Rectal smooth muscle tissue (tissue), 1 donor: ENCODE measurements at regions not wholly inside any gene's neighbourhood (a gene's known extent, or its start where the extent isn't known, plus 50 kb on each side); places are given as distances from the start of the nearest gene placed in this dataset.
A peak's percentile ranks its signal among the peaks of the same experiment; 100 is the strongest.
"Not testable (repeated sequence)": the region's sequence is repeated elsewhere in the genome, so short reads cannot be mapped to it uniquely, and the experiment has no call there.

Experiments used
- H3K27ac ChIP-seq: one replicate; pipeline ENCODE4 v1.7.0; 2013; ENCODE audit warnings: low read depth, low read length, inconsistent platforms
- H3K27me3 ChIP-seq: one replicate; pipeline ENCODE4 v1.7.0; 2013; ENCODE audit warnings: low read length; ENCODE audit not compliant: control insufficient read depth, insufficient read depth
- H3K36me3 ChIP-seq: one replicate; pipeline ENCODE4 v1.7.0; 2013; ENCODE audit warnings: low read length; ENCODE audit not compliant: control insufficient read depth, insufficient read depth
- H3K4me1 ChIP-seq: one replicate; pipeline ENCODE4 v1.7.0; 2013; ENCODE audit warnings: low read length; ENCODE audit not compliant: control insufficient read depth, insufficient read depth
- H3K4me3 ChIP-seq: one replicate; pipeline ENCODE4 v1.7.0; 2013; ENCODE audit warnings: low read length
- H3K9ac ChIP-seq: one replicate; pipeline ENCODE4 v1.7.0; 2013; ENCODE audit warnings: low read length

GRCh38 chr17:21542991-21543390 lies 149.3 kb upstream of the KCNJ18 start:
- Histone ChIP-seq H3K36me3 (no peaks in the 10 kb centered on the region), H3K9ac (no peak overlapping the region), H3K27ac (no peak overlapping the region), H3K27me3 (no peaks in the 10 kb centered on the region), H3K4me3 (no peak overlapping the region), H3K4me1 (no peaks in the 10 kb centered on the region)

DNA sequence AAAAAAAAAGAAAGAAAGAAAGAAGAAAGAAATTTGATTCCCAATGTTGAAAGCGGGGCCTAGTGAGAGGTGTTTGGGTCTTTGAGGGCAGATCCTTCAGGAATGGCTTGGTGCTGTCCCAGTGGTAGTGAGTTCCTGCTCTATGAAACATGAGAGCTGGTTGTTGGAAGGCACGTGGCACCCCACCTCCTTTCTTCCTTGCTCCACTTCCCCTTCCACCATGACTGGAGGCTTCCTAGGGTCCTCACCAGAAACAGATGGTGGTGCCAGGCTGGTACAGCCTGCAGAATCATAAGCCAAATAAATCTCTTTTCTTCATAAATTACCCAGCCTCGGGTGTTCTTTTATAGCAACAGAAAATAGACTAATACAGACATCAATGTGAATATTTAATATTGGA lies 147.3 kb upstream of the KCNJ18 start:
- Histone ChIP-seq H3K36me3 (no peaks in the 10 kb centered on the region), H3K4me3 (no peak overlapping the region), H3K9ac (no peak overlapping the region), H3K27ac (no peak overlapping the region), H3K4me1 (peaks cover 8% of the 10 kb centered on the region), H3K27me3 (no peaks in the 10 kb centered on the region)

GRCh38 chr17:21548236-21548635 lies 144.1 kb upstream of the KCNJ18 start:
- no peak overlapping the region for H3K27ac ChIP-seq
- H3K27me3 ChIP-seq: no peaks in the 10 kb centered on the region

DNA sequence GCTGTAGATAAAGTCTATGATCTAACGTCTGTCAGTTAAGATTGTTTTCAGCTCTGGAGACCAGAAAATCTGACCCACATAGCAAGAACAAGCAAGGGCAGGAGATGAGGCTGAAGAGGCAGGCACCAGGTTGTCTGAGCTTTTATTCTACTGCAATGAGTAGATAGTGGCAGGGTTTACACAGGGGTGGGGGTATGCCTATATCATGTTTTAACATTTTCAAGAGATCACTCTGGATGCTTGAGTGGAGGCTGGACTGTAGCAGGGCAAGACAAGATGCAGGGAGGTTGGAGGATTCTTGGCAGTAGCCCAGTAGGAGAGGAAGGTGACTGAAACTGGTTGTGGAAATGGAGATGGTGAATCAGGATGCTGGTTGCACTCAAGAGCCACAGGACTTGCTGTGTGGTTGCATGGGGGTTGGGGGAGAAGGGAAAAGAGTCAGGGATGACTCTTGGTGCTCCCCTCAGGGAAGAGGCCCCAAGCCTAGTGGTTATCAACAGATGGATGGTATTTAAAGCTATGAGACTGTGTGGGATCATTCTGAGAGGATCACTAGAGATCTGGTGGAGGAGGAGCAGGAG lies 143.1 kb upstream of the KCNJ18 start:
- no peaks in the 10 kb centered on the region for H3K27me3 ChIP-seq
- H3K4me3 ChIP-seq: no peak overlapping the region
- peaks cover 10% of the 10 kb centered on the region for H3K4me1 ChIP-seq
- no peak overlapping the region for H3K27ac ChIP-seq
- no peaks in the 10 kb centered on the region for H3K36me3 ChIP-seq
- H3K9ac ChIP-seq: no peak overlapping the region

More at GRCh38 chr17:21548236-21548635, 144.1 kb upstream of the KCNJ18 start:
- H3K4me3 ChIP-seq: no peak overlapping the region
- no peaks in the 10 kb centered on the region for H3K36me3 ChIP-seq
- H3K9ac ChIP-seq: no peak overlapping the region
- H3K4me1 ChIP-seq: peaks cover 10% of the 10 kb centered on the region

GRCh38 chr17:21550031-21550430 lies 142.3 kb upstream of the KCNJ18 start:
- not testable (repeated sequence) for H3K27ac ChIP-seq, H3K36me3 ChIP-seq, H3K9ac ChIP-seq, H3K27me3 ChIP-seq, H3K4me1 ChIP-seq
- peak overlapping the region; percentile 34 for H3K4me3 ChIP-seq

DNA sequence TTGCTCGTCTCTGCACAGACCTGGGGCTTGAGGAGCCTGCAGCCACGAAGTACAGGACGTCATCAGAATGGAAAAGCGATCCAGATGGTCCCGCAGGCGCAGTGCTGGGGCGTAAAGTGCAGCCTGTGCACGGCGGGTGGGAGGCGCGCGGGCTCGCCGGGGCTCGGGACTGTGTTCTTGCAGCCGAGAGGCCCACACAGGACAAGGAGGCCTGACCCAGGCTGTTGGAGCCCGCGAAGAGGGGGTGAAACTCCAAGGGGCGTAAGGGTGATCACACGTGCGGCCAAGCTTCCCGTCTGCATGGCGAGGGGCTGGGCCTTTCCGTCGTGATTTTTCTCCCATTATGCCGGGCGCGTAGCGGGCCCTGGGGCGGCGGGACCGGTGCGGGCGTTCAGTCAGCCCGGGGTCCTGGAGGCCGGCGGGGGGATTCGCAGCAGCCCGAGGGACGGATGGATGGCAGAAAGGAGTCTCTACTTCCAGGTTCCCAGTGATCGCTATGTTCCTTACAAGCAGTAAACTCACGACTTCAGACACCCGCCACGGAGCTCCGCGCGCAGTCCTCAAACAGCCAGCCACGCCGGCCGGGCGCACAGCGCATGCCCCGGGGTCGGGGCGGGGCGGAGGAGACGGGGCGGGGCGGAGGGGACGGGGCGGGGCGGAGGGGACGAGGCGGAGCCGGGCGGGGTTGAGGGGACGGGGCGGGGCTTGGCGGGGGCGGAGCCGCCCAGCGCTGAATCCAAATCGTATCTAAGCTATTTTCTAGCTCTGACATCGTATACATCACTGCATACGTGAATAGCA lies 141.0 kb upstream of the KCNJ18 start:
- Histone ChIP-seq H3K27me3 (no peaks in the 10 kb centered on the region), H3K4me3 (peak overlapping the region; percentile 81), H3K4me1 (peaks cover 10% of the 10 kb centered on the region), H3K36me3 (no peaks in the 10 kb centered on the region), H3K9ac (peak overlapping the region; percentile 84), H3K27ac (peak overlapping the region; percentile 80)

- not testable (repeated sequence) for H3K4me1 ChIP-seq, H3K4me3 ChIP-seq, H3K36me3 ChIP-seq, H3K27me3 ChIP-seq, H3K27ac ChIP-seq, H3K9ac ChIP-seq
These were observed 133.4 kb upstream of the KCNJ18 start for GRCh38 chr17:21558921-21559320.

DNA sequence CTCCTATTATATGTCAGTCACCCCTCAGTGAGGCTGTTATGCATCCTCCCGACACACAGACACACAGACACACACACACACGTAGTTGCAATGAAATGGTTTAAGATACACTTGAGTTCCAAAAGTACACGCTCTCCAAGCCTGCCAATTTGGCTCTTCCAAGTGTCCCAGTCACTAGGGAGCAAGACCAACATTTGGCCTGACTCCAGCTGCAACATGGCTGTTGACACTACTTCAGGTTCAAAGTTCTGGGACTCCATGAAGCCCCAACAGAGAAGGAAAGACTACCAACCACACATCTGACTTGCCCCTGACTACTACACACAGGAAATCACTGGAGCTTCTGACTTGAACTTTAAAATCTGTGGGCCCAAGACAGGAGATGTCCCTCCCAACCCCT lies 128.1 kb upstream of the KCNJ18 start:
- Histone ChIP-seq H3K27me3 (no peaks in the 10 kb centered on the region), H3K4me3 (no peak overlapping the region), H3K9ac (no peak overlapping the region), H3K36me3 (no peaks in the 10 kb centered on the region), H3K27ac (no peak overlapping the region), H3K4me1 (no peaks in the 10 kb centered on the region)

DNA sequence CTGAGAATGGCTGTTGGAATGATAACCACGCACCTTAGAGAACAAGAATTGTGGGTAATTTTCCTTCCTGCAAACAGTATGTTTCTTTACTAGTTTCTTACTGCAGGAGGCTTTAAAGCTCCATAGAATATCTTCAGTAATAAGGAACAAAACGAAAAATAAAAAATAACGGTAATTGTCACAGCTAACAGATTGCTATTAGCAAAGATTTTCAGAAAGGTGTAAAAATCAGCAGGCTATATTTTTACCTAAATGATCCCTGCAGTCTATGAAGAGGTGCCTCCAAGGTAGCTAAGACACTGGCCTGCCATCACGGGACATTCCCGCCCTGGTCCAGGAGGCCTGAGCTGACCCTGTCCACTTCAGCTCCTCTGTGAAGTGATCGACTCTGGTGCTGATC lies 127.6 kb upstream of the KCNJ18 start:
- H3K27ac ChIP-seq, H3K4me3 ChIP-seq, H3K9ac ChIP-seq, H3K36me3 ChIP-seq, H3K27me3 ChIP-seq, H3K4me1 ChIP-seq: not testable (repeated sequence)

DNA sequence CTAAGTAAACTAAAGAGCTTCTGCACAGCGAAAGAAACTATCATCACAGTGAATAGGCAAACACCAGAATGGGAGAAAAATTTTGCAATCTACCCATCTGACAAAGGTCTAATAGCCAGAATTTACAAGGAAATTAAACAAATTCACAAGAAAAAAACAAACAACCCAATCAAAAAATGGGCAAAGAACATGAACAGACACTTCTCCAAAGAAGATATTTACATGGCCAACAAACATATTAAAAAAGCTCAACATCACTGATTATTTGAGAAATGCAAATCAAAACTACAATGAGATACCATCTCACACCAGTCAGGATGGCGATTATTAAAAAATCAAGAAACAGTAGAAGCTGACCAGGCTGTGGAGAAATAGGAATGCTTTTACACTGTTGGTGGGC lies 121.9 kb upstream of the KCNJ18 start:
- H3K9ac ChIP-seq, H3K36me3 ChIP-seq, H3K4me3 ChIP-seq, H3K27me3 ChIP-seq, H3K27ac ChIP-seq, H3K4me1 ChIP-seq: not testable (repeated sequence)

DNA sequence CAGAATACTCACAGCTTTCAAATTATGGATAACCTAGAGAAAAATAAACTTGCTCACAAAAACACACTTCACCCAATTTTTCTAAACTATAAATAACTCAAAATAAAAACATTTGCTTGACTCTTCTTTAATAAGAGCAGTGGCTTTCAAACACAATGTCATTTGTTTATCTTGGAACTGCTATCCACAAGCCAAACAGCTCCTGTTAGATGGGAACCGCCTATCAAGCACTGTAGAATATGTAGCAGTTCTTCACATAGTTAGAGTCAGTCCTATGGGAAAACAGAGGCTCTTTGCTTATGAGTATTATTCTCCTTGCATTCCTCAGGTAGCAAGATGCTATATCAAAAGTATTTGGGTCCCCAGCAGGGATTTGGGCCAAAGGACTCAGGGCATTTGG lies 120.2 kb upstream of the KCNJ18 start:
- H3K4me1 ChIP-seq, H3K36me3 ChIP-seq, H3K27ac ChIP-seq, H3K27me3 ChIP-seq, H3K4me3 ChIP-seq, H3K9ac ChIP-seq: not testable (repeated sequence)

DNA sequence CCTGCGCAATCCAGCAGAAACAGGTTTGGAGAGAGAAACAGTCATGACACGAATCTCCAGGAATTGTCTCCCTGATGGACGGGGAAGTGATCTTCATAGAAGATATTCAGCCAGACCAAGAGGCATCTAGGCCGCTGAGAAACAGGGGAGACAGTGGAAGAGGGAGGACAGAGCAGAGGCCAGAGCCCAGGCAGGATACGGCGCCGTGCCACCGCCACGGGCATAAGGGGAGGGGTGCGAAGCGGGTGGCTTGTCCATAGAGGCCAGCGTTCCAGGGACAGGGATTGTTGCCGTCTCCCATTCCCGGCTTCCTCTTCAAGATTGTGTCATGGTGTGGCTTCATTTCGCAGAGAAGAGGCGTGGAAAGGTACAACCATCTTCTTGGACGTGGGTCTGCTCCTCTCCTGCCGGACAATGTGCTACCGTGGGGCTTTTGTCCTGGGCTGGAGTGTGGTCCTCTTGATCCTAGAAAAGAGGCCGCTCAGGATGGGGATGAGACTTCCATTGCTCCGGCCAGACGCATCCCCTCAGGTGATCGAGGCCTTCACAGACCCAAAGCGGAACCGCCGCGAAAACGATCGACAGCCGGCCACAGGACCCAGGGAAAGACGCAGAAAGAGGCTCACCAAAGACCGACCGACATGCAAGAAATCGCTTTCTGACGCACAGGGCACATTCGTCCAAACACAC lies 118.9 kb upstream of the KCNJ18 start:
- H3K4me3 ChIP-seq: peak overlapping the region; percentile 63
- not testable (repeated sequence) for H3K27me3 ChIP-seq, H3K9ac ChIP-seq, H3K4me1 ChIP-seq, H3K27ac ChIP-seq, H3K36me3 ChIP-seq
